Liver (tissue), 8 donors: ENCODE measurements at regions not wholly inside any gene's neighbourhood (a gene's known extent, or its start where the extent isn't known, plus 50 kb on each side); places are given as distances from the start of the nearest gene placed in this dataset.

Experiments used
- DNase-seq: peaks from one replicate; pipeline ENCODE4 v3.0.0-alpha.2; 2017; ENCODE audit warnings: low spot score
- H3K27ac ChIP-seq, 2 donors: one replicate each; pipeline ENCODE4 v1.7.0; 2013; ENCODE audit warnings: inconsistent platforms in 2 of 2, low read length in 2 of 2, control low read depth in 1 of 2, low read depth in 1 of 2, mild to moderate bottlenecking in 1 of 2
- H3K27me3 ChIP-seq, 4 donors: one replicate each; pipeline versions ENCODE4 v1.6.1 to v1.7.0; 2013; ENCODE audit warnings: low read length in 3 of 4, inconsistent platforms in 1 of 4, mild to moderate bottlenecking in 1 of 4, moderate library complexity in 1 of 4; ENCODE audit not compliant: control insufficient read depth in 4 of 4, insufficient read depth in 4 of 4
- H3K36me3 ChIP-seq, 4 donors: one replicate each; pipeline versions ENCODE4 v1.6.1 to v1.7.0; 2013; ENCODE audit warnings: low read length in 3 of 4, mild to moderate bottlenecking in 3 of 4, low read depth in 1 of 4, moderate library complexity in 1 of 4; ENCODE audit not compliant: control insufficient read depth in 4 of 4, insufficient read depth in 3 of 4
- H3K4me1 ChIP-seq, 4 donors: one replicate each; pipeline versions ENCODE4 v1.6.1 to v1.7.0; 2013; ENCODE audit warnings: low read length in 3 of 4, mild to moderate bottlenecking in 3 of 4, moderate library complexity in 1 of 4; ENCODE audit not compliant: control insufficient read depth in 4 of 4, insufficient read depth in 4 of 4
- H3K4me3 ChIP-seq, 3 donors: one replicate each; pipeline versions ENCODE4 v1.6.1 to v1.7.0; 2013; ENCODE audit warnings: low read length in 3 of 3, control low read depth in 1 of 3, low read depth in 1 of 3, mild to moderate bottlenecking in 1 of 3
- H3K9ac ChIP-seq, 2 donors: one replicate each; pipeline ENCODE4 v1.7.0; 2013; ENCODE audit warnings: low read length in 2 of 2, mild to moderate bottlenecking in 2 of 2, moderate library complexity in 2 of 2, control low read depth in 1 of 2, low read depth in 1 of 2
- H3K9me3 ChIP-seq, 4 donors: one replicate each; pipeline versions ENCODE4 v1.6.1 to v1.7.0; 2013; ENCODE audit warnings: low read length in 3 of 4; ENCODE audit not compliant: control insufficient read depth in 4 of 4
- FOXA1 ChIP-seq: IDR thresholded peaks from 2 replicates; pipeline ENCODE4 v1.6.1; 2016; ENCODE audit warnings: antibody characterized with exemption
- FOXA2 ChIP-seq: IDR thresholded peaks from 2 replicates; pipeline ENCODE4 v1.6.1; 2016; ENCODE audit warnings: antibody characterized with exemption
- RAD21 ChIP-seq, 2 donors: IDR thresholded peaks; 2 replicates each; pipeline ENCODE4 v1.6.1; 2016; ENCODE audit warnings: antibody characterized with exemption in 2 of 2, mild to moderate bottlenecking in 2 of 2
- SP1 ChIP-seq: IDR thresholded peaks from 2 replicates; pipeline ENCODE4 v1.6.1; 2018; ENCODE audit warnings: antibody characterized with exemption, mild to moderate bottlenecking
- YY1 ChIP-seq: IDR thresholded peaks from 2 replicates; pipeline ENCODE4 v1.6.1; 2016; ENCODE audit warnings: antibody characterized with exemption, mild to moderate bottlenecking
- WGBS: extraction: QIAGEN DNeasy Blood & Tissue Kit; methylation state at CpG from one replicate; pipeline ENCODE4 v1.1.7; 2013; 5-methylcytosine and 5-hydroxymethylcytosine counted together
- TF ChIP-seq, protein P1 (sequence below): IDR thresholded peaks from 2 replicates; pipeline ENCODE4 v1.6.1; 2016; ENCODE audit warnings: antibody characterized with exemption
- TF ChIP-seq, protein P2 (sequence below): fragments of 150-350 bp; IDR thresholded peaks from 2 replicates; pipeline ENCODE4 v1.5.1; 2017; ENCODE audit warnings: improper control_type of control experiment, low read depth, low read length; ENCODE audit not compliant: missing input control
- TF ChIP-seq, protein P3 (sequence below): IDR thresholded peaks from 2 replicates; pipeline ENCODE4 v1.6.1; 2016; ENCODE audit warnings: antibody characterized with exemption, mild to moderate bottlenecking
- donor health status: healthy.
- donor health status: healthy.
- donor health status: healthy.
- donor health status: healthy.
- donor health status: healthy.

DNA sequence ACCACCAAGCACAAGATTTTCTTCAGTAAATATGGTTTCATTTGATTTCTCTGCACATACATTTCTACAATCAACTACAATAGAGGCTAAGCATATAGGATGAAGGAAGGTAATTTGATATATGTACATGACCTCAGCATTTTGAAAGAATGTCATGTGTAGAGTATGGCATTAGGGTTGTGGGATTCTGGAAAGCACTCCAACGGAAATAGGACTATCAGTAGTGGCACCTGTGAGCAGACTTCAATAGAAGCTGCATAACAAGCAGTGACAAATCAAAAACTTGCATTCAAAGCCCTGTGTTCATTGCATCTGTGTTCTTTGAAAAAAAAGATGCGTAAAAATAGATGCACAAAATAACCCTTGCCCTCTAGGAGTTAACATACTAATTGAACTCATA, 57.5 kb upstream of the EYA4 start:
- peaks cover 0 to 6% (median 1%) of the 10 kb centered on the region in 4 donors for H3K27me3 ChIP-seq
- H3K4me3 ChIP-seq: no peak overlapping the region
- H3K4me1 ChIP-seq: no peaks in the 10 kb centered on the region
- WGBS: 76% methylated on average over 2 of the region's 2 CpGs
- no peak overlapping the region for H3K27ac ChIP-seq
- no peak overlapping the region for H3K9ac ChIP-seq
- no peak for DNase-seq
- no peaks in the 10 kb centered on the region for H3K9me3 ChIP-seq
- H3K36me3 ChIP-seq: no peaks in the 10 kb centered on the region
- no peak for TF ChIP-seq YY1
- TF ChIP-seq, protein P1, sequence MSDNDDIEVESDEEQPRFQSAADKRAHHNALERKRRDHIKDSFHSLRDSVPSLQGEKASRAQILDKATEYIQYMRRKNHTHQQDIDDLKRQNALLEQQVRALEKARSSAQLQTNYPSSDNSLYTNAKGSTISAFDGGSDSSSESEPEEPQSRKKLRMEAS: no peak

DNA sequence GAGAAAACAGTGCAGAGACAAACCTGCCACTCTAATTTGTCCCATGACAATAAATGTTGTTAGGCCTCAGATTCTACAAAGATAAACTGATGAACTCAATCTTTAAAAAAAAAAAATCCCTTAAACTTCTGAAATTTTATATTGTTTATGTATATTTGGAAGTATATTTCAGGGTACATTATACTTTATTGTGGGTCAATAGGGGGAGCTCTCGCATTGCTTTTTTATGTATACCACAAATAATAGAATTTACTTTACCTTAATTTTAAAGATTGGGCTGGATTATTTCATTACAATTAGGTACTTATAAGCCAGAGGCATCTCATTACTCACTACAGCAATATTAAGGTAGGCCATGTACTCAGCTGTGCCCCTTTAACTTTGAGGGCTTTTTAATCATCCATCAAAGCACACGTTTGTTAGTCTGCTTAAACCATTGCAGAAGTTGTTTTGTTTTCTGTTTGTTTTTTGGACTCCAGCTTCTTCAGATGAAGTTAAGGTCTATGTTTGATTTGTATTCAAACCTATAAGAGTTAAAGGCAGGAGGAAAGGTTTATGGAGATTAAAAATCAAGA, 56.3 kb upstream of the EYA4 start:
- DNase-seq: no peak
- WGBS: 29% methylated on average over 2 of the region's 2 CpGs
- TF ChIP-seq, protein P2, sequence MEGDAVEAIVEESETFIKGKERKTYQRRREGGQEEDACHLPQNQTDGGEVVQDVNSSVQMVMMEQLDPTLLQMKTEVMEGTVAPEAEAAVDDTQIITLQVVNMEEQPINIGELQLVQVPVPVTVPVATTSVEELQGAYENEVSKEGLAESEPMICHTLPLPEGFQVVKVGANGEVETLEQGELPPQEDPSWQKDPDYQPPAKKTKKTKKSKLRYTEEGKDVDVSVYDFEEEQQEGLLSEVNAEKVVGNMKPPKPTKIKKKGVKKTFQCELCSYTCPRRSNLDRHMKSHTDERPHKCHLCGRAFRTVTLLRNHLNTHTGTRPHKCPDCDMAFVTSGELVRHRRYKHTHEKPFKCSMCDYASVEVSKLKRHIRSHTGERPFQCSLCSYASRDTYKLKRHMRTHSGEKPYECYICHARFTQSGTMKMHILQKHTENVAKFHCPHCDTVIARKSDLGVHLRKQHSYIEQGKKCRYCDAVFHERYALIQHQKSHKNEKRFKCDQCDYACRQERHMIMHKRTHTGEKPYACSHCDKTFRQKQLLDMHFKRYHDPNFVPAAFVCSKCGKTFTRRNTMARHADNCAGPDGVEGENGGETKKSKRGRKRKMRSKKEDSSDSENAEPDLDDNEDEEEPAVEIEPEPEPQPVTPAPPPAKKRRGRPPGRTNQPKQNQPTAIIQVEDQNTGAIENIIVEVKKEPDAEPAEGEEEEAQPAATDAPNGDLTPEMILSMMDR: peak; percentile 39
- peak; percentile 75 for TF ChIP-seq RAD21 (IDR thresholded peaks at IDR 0.05)
- no peak for TF ChIP-seq FOXA2

DNA sequence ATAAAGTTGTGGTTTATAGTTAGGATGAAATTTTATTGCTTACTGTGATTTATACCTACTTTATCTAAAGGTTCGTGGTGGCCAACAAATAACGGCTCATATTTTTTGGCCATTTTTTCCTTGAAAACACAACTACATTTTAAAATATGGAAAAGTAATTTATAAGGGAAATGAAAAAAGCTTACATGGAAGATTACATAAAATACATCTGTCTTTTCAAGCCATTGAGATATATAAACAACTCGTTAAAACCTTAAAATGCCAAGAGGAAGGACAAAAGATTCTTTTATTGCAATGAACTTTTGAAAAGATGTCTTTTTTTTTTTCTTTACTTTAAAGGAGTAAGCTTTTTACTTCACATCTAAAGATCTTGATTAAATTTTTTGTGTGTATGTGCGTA, 55.4 kb upstream of the EYA4 start:
- no peak overlapping the region for H3K4me3 ChIP-seq
- WGBS: 82% methylated on average over 4 of the region's 4 CpGs
- H3K27me3 ChIP-seq: peaks cover 0 to 12% (median 1%) of the 10 kb centered on the region in 4 donors
- no peak overlapping the region for H3K9ac ChIP-seq
- no peaks in the 10 kb centered on the region for H3K9me3 ChIP-seq
- no peaks in the 10 kb centered on the region for H3K4me1 ChIP-seq
- H3K36me3 ChIP-seq: no peaks in the 10 kb centered on the region
- H3K27ac ChIP-seq: no peak overlapping the region
- TF ChIP-seq YY1 (no peak), FOXA1 (no peak), SP1 (no peak), RAD21 (IDR thresholded peaks at IDR 0.05) (no peak)
- TF ChIP-seq, protein P3, sequence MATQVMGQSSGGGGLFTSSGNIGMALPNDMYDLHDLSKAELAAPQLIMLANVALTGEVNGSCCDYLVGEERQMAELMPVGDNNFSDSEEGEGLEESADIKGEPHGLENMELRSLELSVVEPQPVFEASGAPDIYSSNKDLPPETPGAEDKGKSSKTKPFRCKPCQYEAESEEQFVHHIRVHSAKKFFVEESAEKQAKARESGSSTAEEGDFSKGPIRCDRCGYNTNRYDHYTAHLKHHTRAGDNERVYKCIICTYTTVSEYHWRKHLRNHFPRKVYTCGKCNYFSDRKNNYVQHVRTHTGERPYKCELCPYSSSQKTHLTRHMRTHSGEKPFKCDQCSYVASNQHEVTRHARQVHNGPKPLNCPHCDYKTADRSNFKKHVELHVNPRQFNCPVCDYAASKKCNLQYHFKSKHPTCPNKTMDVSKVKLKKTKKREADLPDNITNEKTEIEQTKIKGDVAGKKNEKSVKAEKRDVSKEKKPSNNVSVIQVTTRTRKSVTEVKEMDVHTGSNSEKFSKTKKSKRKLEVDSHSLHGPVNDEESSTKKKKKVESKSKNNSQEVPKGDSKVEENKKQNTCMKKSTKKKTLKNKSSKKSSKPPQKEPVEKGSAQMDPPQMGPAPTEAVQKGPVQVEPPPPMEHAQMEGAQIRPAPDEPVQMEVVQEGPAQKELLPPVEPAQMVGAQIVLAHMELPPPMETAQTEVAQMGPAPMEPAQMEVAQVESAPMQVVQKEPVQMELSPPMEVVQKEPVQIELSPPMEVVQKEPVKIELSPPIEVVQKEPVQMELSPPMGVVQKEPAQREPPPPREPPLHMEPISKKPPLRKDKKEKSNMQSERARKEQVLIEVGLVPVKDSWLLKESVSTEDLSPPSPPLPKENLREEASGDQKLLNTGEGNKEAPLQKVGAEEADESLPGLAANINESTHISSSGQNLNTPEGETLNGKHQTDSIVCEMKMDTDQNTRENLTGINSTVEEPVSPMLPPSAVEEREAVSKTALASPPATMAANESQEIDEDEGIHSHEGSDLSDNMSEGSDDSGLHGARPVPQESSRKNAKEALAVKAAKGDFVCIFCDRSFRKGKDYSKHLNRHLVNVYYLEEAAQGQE: no peak
- TF ChIP-seq, protein P2: no peak
- DNase-seq: no peak

More for the DNA sequence above, 56.3 kb upstream of the EYA4 start:
- no peaks in the 10 kb centered on the region for H3K9me3 ChIP-seq
- H3K27ac ChIP-seq: no peak overlapping the region
- H3K4me1 ChIP-seq: no peaks in the 10 kb centered on the region
- peaks cover 0 to 9% (median 1%) of the 10 kb centered on the region in 4 donors for H3K27me3 ChIP-seq
- no peaks in the 10 kb centered on the region for H3K36me3 ChIP-seq
- no peak overlapping the region for H3K4me3 ChIP-seq
- H3K9ac ChIP-seq: no peak overlapping the region
